GM23338 (cell line): ENCODE measurements at regions not wholly inside any gene's neighbourhood (a gene's known extent, or its start where the extent isn't known, plus 50 kb on each side); places are given as distances from the start of the nearest gene placed in this dataset.

Experiments used
- CREB1 ChIP-seq: fragments of 250-450 bp; sonication (Bioruptor Pico); IDR thresholded peaks from 2 replicates; pipeline ENCODE4 v1.5.0; 2020; ENCODE audit warnings: low read depth, mild to moderate bottlenecking, moderate library complexity
- CTCF ChIP-seq, 2 experiments: fragments of 200-600 bp in 1 of 2; sonication (generic) in 1 of 2; conservative IDR thresholded peaks; 2 replicates each; pipeline versions ENCODE4 v1.5.1 to v1.6.1; 2016 to 2017; ENCODE audit warnings: antibody characterized with exemption in 2 of 2, low read depth in 2 of 2, mild to moderate bottlenecking in 2 of 2, moderate library complexity in 1 of 2
- ETS1 ChIP-seq: IDR thresholded peaks from 2 replicates; pipeline ENCODE4 v1.6.1; 2016; ENCODE audit warnings: antibody characterized with exemption
- EZH2 ChIP-seq: fragments of 200-600 bp; sonication (generic); IDR thresholded peaks from one replicate; pipeline ENCODE4 v1.8.0; 2017; ENCODE audit warnings: antibody characterized with exemption, mild to moderate bottlenecking, low read depth; ENCODE audit not compliant: unreplicated experiment
- EZH2phosphoT487 ChIP-seq: fragments of 200-600 bp; sonication (generic); IDR thresholded peaks from one replicate; pipeline ENCODE4 v1.8.1; 2018; ENCODE audit warnings: antibody characterized with exemption; ENCODE audit not compliant: unreplicated experiment
- JUNB ChIP-seq: IDR thresholded peaks from one replicate; pipeline ENCODE4 v1.6.1; 2016; ENCODE audit warnings: antibody characterized with exemption; ENCODE audit not compliant: unreplicated experiment
- POLR2AphosphoS5 ChIP-seq: IDR thresholded peaks from 2 replicates; pipeline ENCODE4 v1.6.1; 2016; ENCODE audit warnings: antibody characterized with exemption, low read depth
- REST ChIP-seq: IDR thresholded peaks from one replicate; pipeline ENCODE4 v1.6.1; 2018; ENCODE audit warnings: antibody characterized with exemption; ENCODE audit not compliant: unreplicated experiment
- STAT1 ChIP-seq: IDR thresholded peaks from one replicate; pipeline ENCODE4 v1.6.1; 2016; ENCODE audit warnings: antibody characterized with exemption; ENCODE audit not compliant: unreplicated experiment
- ZNF114 ChIP-seq: fragments of 250-450 bp; sonication (Bioruptor Pico); IDR thresholded peaks from 2 replicates; pipeline ENCODE4 v1.5.0; 2020; ENCODE audit warnings: mild to moderate bottlenecking, moderate library complexity

- TF ChIP-seq REST (no peak), ETS1 (no peak), CTCF (conservative IDR thresholded peaks at IDR 0.05; ENCODE audit: low read depth in 2 of 2) (no peak), STAT1 (no peak), EZH2phosphoT487 (no peak), POLR2AphosphoS5 (no peak), JUNB (no peak), CREB1 (CRISPR knock-in tag) (no peak), EZH2 (no peak), ZNF114 (CRISPR knock-in tag) (no peak)
Observed at GRCh38 chr12:115375186-115375991, 691.4 kb upstream of the TBX3 start.
